Epidermal melanocyte (primary cell): ENCODE measurements at regions not wholly inside any gene's neighbourhood (a gene's known extent, or its start where the extent isn't known, plus 50 kb on each side); places are given as distances from the start of the nearest gene placed in this dataset.
"Not testable (repeated sequence)": the region's sequence is repeated elsewhere in the genome, so short reads cannot be mapped to it uniquely, and the experiment has no call there.

Experiments
- DNase-seq: peaks from one replicate; pipeline ENCODE4 v3.0.0; 2011; ENCODE audit warnings: low spot score; ENCODE audit not compliant: insufficient read length

DNA sequence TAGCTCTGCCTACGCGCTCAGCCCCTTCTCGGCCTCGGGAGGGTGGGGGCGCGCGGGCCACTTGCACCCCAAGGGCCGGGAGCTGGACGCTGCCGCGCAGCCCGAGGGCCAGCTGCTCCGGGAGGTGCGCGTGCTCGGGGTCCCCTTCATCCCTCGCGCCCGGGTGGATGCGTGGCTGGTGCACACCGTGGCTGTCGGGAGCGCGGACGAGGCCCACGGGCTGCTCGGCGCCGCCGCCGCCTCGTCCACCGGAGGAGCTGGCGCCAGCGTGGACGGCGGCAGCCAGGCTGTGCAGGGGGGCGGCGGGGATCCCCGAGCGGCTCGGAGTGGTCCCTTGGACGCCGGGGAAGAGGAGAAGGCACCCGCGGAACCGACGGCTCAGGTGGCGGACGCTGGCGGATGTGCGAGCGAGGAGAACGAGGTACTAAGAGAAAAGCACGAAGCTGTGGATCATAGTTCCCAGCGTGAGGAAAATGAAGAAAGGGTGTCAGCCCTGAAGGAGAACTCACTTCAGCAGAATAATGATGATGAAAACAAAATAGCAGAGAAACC, 69.8 kb downstream of the PMAIP1 start:
- not testable (repeated sequence) for DNase-seq

DNA sequence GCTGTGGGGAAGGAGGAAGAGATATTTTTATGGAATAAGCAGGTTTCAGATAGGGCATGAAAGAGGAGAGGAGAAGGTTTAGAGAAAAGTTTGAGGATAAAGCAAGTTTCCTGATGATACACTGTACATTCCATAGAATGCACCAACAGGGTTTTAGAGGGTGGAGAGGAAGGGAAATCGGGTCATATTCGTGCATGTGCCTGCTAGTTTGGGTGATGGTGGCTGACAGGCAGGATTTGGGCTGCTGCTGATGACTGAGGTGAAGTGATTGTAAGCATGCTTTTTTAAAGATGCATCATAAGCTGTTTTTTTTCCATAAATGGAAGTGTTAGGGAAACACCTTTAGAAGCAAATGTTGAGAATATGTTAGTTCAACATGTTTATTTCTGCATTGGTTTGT, 68.8 kb downstream of the PMAIP1 start:
- no peak for DNase-seq

DNA sequence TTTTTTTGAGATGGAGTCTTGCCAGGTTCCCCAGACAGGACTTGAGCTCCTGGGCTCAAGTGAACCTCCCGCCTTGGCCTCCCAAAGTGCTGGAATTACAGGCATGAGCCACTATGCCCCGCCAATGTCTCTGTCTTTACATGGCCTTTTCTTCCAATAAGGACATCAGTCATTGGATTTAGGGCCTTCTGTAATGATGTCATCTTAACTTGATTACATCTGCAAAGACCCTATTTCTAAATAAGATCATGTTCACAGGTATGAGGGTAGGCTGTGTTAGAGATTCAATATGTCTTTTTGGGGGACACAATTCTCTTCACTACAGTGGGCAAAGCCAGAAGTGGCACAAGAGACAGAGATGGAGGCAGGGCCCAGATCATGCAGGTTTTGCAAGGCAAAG, 68.1 kb downstream of the PMAIP1 start:
- DNase-seq: no peak

DNA sequence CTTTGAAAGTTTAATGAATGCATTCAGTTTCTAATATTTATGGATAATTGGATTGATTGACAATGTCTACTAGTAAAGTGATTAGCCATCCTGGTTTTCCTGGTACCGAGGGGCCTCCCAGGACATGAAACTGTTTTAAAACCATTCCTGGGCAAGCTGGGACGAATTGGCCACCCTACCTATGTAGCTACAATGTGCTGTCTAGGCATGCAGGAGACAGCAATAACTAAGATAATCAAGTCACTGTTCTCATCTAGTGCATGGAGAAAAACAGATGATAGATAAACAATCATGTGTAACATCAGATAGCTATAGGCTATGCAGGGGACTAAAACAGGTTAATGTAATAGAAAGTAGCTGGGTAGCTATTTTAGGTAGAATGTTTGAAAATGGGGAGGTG, 67.1 kb downstream of the PMAIP1 start:
- no peak for DNase-seq

DNA sequence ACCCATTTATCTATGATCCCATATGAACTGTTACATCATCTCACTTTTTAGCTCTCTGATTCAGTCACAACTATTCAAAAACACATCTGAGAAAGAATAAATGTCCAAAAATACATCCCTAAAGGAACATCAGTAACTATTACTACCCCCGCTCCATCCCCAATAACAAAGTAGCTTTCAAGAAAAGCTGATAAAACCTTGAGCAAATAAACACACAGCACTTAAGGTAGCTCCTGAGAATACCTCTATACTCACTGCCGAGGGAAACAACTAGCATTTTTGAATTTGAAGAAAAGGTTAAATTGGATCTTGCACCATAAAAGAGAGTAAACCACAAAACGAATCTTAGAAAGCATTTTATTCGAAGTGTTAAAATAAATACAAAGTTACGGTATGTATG, 63.4 kb downstream of the PMAIP1 start:
- DNase-seq: no peak

DNA sequence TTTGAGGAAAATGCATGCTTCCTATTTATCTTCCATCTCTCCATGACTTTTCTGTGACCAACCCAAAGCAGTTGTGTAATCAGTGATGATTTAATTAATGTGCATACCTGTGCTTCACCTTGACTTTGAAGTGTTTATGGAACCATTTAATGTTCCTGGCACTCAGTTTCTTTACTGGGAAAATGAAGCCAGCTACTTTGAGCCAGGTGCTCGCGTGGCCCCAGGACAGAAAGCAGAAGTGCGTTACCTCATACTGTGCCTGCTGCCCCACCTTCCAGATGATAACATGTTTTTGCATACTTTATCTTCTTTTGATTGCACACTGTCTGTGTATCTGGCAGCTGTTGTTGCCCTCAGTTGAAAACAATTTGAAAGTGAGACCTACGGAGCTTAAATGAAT, 61.3 kb downstream of the PMAIP1 start:
- no peak for DNase-seq

DNA sequence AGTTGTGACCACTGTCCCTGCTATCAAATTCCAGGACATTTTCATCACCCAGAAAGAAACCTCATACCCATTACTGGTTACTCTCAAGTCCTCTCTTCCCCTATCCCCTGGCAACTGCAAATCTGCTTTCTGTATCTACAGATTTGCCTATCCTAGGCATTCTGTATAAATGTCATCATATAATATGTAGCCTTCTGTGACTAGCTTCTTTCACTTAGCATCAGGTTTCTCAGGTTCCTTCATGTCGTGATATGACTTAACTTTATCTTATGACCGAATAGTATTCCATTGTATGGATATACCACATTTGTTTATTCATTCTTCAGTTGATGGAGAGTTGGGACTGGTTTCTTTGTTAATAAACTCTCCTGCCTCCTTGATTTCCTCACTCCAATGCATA, 60.5 kb downstream of the PMAIP1 start:
- DNase-seq: no peak

DNA sequence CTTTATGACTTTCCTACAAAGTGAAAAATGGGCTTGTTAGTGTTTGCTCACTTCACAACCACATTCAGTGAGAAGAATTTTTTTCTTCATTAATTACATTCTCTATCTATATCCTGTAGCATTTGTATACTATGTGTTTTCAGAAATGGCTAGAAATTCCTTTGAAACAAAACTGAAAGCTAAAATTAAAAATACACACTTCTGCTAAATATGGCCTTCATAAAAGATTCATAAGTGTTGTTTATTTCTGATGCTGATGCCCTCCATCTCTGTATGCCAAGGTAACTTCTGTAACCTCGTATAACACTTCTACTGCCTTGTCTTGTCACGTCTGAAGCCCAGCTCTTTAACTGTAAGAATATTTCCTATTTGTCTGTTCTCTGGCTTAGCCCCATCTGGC, 59.8 kb downstream of the PMAIP1 start:
- DNase-seq: no peak

DNA sequence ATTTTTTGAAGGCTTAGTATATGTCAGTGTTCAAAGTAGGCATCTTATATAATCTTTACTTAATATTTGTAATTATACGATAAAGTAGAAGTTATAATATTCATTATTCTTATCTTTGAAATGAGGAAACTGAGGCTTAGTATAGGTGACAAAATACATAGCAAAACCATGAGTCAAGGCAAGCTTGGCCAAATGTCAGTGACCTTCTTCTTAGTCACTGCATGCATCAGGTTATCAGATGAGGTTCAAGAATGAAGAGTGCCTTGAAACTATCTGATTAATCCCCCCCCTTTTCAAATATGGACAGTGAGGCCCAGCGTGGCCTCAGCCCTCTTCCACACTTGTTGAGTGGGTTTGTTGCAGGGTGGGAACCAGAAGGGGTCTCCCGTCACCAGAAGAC, 59.3 kb downstream of the PMAIP1 start:
- no peak for DNase-seq

DNA sequence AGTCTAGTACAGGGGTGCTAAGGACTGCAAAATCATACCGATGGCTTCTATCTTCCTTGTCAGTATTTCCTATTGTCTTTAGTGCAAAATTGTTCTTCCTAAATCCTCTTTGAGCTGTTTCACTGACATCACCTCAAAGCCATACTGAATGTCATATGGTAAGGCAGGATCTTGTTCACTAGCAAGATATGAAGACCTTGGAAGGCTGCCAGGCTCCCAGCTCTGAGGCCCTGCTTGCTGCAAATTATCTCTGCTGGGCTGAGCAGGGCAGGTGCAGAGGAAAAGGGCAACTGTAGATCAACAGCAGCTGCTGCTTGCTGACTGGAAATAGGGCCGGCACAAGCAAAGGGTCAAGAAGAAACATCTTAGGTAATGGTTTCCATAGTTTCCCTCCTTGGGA, 58.2 kb downstream of the PMAIP1 start:
- DNase-seq: no peak

DNA sequence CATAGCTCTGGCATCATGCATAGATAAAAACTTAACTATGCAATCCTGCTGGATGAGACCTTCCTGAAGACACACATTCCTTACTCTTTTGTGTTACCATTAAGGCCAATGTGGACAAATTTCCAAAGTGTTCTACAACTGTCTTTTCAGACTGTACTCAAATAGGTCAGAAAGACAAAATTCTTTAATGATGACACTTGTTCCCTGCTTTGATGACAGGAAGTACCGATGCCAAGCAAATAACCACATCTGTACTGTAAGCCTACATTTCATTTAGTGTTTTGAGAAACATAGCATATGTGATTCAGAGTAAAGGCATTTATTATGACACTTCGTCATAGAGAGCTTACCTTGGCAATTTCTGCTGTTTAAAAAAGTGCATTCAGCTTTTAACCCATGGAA, 55.0 kb downstream of the PMAIP1 start:
- DNase-seq: no peak

DNA sequence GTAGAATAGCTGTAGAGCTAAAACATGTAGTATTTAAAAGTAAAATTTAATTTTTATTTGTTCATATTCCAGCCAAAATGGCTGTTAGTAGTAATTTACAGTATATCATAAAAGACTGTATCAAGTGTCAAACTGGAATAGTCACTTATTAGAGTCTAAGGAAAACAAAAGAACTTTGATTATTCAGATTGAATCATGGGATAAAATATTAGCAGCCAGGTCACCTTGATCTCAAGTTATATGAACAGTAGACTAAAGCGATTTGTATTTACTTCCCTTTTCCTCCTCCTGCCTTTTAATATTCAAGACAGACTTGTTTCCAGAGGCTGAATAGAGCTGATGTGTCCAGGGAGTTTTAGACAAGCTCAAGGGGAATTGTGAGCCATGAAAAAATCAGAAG, 54.4 kb downstream of the PMAIP1 start:
- no peak for DNase-seq
